ENCODE measurements at regions not wholly inside any gene's neighbourhood (a gene's known extent, or its start where the extent isn't known, plus 50 kb on each side); places are given as distances from the start of the nearest gene placed in this dataset.

- ATAC-seq (no peak), DNase-seq (ENCODE audit: extremely low read depth in 1 of 4, low spot score in 3 of 4) (no peak), FAIRE-seq (no peak)
- no peak overlapping the region for H3K4me2 ChIP-seq (ENCODE audit: insufficient read depth, low read length)
- no peak overlapping the region for H3K4me3 ChIP-seq
- no peaks in the 10 kb centered on the region for H3K9me1 ChIP-seq (ENCODE audit: control insufficient read depth, insufficient read depth, low read length)
- no peak overlapping the region for H3K27ac ChIP-seq (ENCODE audit: extremely low read depth, low read depth, low read length)
- H3K79me2 ChIP-seq (ENCODE audit: control insufficient read depth, insufficient read depth, low read length) = no peaks in the 10 kb centered on the region
- H3K9ac ChIP-seq (ENCODE audit: insufficient read depth in 1 of 2, low read depth in 2 of 2, low read length in 2 of 2) = no peak overlapping the region
- 0% methylated on average over 1 of the region's 1 CpG for WGBS (ENCODE audit: insufficient coverage, low coverage, missing lambda C conversion rate)
- CTCF ChIA-PET (ENCODE audit: low intra/inter-chr PET ratio) = no interaction called here
- H3K36me3 ChIP-seq (ENCODE audit: control insufficient read depth, insufficient read depth, low read length) = no peaks in the 10 kb centered on the region
- no TSS peak for BruUV-seq (replicated peaks)
- no peaks in the 10 kb centered on the region for H3K27me3 ChIP-seq (ENCODE audit: control insufficient read depth in 2 of 2, insufficient read depth in 2 of 2, low read length in 2 of 2)
- no peaks in the 10 kb centered on the region for H4K20me1 ChIP-seq (replicated peaks; ENCODE audit: control insufficient read depth, insufficient read depth, low read length)
- peaks cover 3% of the 10 kb centered on the region; the same call in 1 of the 2 replicates for H3K9me3 ChIP-seq (replicated peaks; ENCODE audit: control insufficient read depth, insufficient read depth, low read depth, low read length)
- TF ChIP-seq YY1 (IDR thresholded peaks at IDR 0.05; ENCODE audit: borderline replicate concordance in 1 of 3, control insufficient read depth in 1 of 3, extremely low read depth in 1 of 3, insufficient read depth in 3 of 3, insufficient read length in 1 of 3, insufficient replicate concordance in 2 of 3, low read depth in 1 of 3, low read length in 2 of 3) = no peak
- TF ChIP-seq, protein P1, sequence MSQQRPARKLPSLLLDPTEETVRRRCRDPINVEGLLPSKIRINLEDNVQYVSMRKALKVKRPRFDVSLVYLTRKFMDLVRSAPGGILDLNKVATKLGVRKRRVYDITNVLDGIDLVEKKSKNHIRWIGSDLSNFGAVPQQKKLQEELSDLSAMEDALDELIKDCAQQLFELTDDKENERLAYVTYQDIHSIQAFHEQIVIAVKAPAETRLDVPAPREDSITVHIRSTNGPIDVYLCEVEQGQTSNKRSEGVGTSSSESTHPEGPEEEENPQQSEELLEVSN (IDR thresholded peaks at IDR 0.05; ENCODE audit: borderline replicate concordance in 1 of 2, extremely low read depth in 1 of 2, insufficient read depth in 1 of 2, insufficient read length in 1 of 2, low read depth in 1 of 2, low read length in 1 of 2, poor library complexity in 1 of 2, severe bottlenecking in 1 of 2) = no peak
- no peak for TF ChIP-seq ZNF764 (CRISPR knock-in tag; IDR thresholded peaks at IDR 0.05; ENCODE audit: low read depth)
- TF ChIP-seq RERE (CRISPR knock-in tag; IDR thresholded peaks at IDR 0.05; ENCODE audit: borderline replicate concordance) = no peak
- no peak for TF ChIP-seq ZNF175 (CRISPR knock-in tag; IDR thresholded peaks at IDR 0.05; ENCODE audit: low read depth)
- TF ChIP-seq LARP7 (IDR thresholded peaks at IDR 0.05) = no peak
- TF ChIP-seq RFX1 (IDR thresholded peaks at IDR 0.05) = no peak
- POLR2A ChIA-PET = no interaction called here
- in situ Hi-C loops (cut with MboI) = no loop called here
- intact Hi-C loops (cut with micrococcal nuclease) = no loop called here
- H3K4me1 ChIP-seq (replicated peaks in 1 of 2; ENCODE audit: control insufficient read depth in 2 of 2, insufficient read depth in 2 of 2, low read length in 2 of 2) = no peaks in the 10 kb centered on the region
- no peak overlapping the region for H2AFZ ChIP-seq (ENCODE audit: low read depth, low read length)
These were observed 277.9 kb upstream of the RARB start for GRCh38 chr3:25150199-25150598.

Measured in K562 (cell line).